Type B pancreatic cell (in vitro differentiated cells): ENCODE measurements at regions not wholly inside any gene's neighbourhood (a gene's known extent, or its start where the extent isn't known, plus 50 kb on each side); places are given as distances from the start of the nearest gene placed in this dataset.

Source experiments
- DNase-seq: peaks from one replicate; pipeline ENCODE4 v3.0.0; 2021; ENCODE audit warnings: mixed read lengths; ENCODE audit not compliant: unreplicated experiment; ENCODE audit errors: extremely low spot score
- H3K27ac Mint-ChIP-seq: 2 replicates; pipeline ENCODE4 v1.8.0; 2021; ENCODE audit warnings: mild to moderate bottlenecking, mixed read lengths
- H3K27me3 Mint-ChIP-seq: 2 replicates; pipeline ENCODE4 v1.8.0; 2021; ENCODE audit warnings: mixed read lengths
- H3K36me3 Mint-ChIP-seq: 2 replicates; pipeline ENCODE4 v1.8.0; 2021; ENCODE audit warnings: mixed read lengths
- H3K4me1 Mint-ChIP-seq: one replicate; pipeline ENCODE4 v1.8.0; 2021; ENCODE audit warnings: mixed read lengths; ENCODE audit not compliant: unreplicated experiment
- H3K4me3 Mint-ChIP-seq: 2 replicates; pipeline ENCODE4 v1.8.0; 2021; ENCODE audit warnings: mild to moderate bottlenecking, mixed read lengths
- H3K9me3 Mint-ChIP-seq: 2 replicates; pipeline ENCODE4 v1.8.0; 2021; ENCODE audit warnings: mixed read lengths
- TF ChIP-seq, protein P1 (sequence below): fragments of 200-600 bp; sonication (generic); conservative IDR thresholded peaks from 2 replicates; pipeline ENCODE4 v1.5.0; 2021; ENCODE audit warnings: antibody characterized with exemption, mild to moderate bottlenecking

DNA sequence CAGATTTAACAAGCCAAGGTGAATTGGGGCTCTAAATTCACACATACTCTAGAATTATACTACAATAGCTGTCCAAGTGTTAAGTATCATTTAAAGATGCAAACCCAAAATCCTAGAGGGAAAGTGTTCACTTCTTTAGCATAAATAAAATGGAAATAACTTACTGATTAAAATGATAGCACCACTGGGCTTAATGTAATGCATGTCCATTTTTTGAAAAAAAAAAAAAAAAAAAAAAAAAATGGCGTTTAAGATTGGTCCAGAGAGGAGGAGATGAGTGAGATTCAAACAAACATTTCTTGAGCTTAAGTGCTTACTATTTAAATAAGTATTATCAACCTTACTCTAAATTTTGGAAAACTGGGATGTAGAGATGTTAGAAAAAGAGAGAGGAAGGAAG, 251.5 kb upstream of the CWC22 start:
- Mint-ChIP-seq H3K4me3 (no peak overlapping the region), H3K4me1 (no peaks in the 10 kb centered on the region), H3K27ac (no peak overlapping the region), H3K27me3 (no peaks in the 10 kb centered on the region), H3K9me3 (no peaks in the 10 kb centered on the region), H3K36me3 (no peaks in the 10 kb centered on the region)
- no peak for DNase-seq
- TF ChIP-seq, protein P1, sequence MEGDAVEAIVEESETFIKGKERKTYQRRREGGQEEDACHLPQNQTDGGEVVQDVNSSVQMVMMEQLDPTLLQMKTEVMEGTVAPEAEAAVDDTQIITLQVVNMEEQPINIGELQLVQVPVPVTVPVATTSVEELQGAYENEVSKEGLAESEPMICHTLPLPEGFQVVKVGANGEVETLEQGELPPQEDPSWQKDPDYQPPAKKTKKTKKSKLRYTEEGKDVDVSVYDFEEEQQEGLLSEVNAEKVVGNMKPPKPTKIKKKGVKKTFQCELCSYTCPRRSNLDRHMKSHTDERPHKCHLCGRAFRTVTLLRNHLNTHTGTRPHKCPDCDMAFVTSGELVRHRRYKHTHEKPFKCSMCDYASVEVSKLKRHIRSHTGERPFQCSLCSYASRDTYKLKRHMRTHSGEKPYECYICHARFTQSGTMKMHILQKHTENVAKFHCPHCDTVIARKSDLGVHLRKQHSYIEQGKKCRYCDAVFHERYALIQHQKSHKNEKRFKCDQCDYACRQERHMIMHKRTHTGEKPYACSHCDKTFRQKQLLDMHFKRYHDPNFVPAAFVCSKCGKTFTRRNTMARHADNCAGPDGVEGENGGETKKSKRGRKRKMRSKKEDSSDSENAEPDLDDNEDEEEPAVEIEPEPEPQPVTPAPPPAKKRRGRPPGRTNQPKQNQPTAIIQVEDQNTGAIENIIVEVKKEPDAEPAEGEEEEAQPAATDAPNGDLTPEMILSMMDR, result no peak

DNA sequence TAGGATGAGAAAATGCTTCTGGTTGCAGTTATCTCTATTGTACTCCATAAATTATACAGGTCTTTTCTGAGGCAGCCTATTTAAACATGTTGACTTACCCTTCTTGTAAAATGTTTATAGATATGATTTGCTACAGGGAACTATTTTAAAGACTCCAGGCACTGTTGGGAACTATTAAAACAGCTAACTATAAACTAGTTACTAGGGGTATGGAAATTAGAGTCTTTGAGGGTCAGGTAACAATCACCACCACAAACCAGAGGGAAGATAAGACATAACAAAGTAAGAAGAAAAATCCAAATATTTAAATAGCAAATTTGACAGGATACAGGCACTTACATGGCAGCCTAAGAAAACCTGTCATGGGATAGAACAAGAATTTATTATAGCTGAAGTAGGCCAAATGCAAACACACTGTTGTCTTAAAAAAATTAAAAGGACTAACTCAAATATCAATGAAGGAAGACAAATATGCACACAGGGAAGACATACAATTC, 251.0 kb upstream of the CWC22 start:
- TF ChIP-seq, protein P1, result no peak
- Mint-ChIP-seq H3K4me3 (no peak overlapping the region), H3K4me1 (no peaks in the 10 kb centered on the region), H3K9me3 (no peaks in the 10 kb centered on the region), H3K27ac (no peak overlapping the region), H3K27me3 (no peaks in the 10 kb centered on the region), H3K36me3 (no peaks in the 10 kb centered on the region)
- no peak for DNase-seq

DNA sequence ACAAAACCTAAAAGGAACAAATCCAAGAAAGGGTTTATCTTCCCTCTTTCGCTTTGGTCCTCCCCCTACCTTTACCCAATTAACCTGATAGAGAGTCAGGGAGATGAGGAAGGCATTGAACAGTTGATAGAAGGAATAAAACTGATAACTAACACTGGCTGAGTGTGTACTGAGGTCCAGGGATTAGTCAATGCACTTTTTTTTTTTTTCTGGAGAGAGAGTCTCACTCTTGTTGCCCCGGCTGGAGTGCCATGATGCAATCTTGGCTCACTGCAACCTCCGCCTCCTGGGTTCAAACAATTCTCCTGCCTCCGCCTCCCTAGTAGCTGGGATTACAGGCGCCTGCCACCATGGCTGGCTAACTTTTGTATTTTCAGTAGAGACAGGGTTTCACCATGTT, 250.2 kb upstream of the CWC22 start:
- Mint-ChIP-seq H3K36me3 (no peaks in the 10 kb centered on the region), H3K27me3 (no peaks in the 10 kb centered on the region), H3K4me3 (no peak overlapping the region), H3K9me3 (no peaks in the 10 kb centered on the region), H3K4me1 (no peaks in the 10 kb centered on the region), H3K27ac (no peak overlapping the region)
- TF ChIP-seq, protein P1, result no peak
- no peak for DNase-seq

GRCh38 chr2:180255981-180256380, 248.9 kb upstream of the CWC22 start:
- Mint-ChIP-seq H3K27ac (no peak overlapping the region), H3K36me3 (no peaks in the 10 kb centered on the region), H3K4me1 (no peaks in the 10 kb centered on the region), H3K4me3 (no peak overlapping the region), H3K9me3 (no peaks in the 10 kb centered on the region), H3K27me3 (no peaks in the 10 kb centered on the region)
- DNase-seq, result no peak
- TF ChIP-seq, protein P1, result no peak

DNA sequence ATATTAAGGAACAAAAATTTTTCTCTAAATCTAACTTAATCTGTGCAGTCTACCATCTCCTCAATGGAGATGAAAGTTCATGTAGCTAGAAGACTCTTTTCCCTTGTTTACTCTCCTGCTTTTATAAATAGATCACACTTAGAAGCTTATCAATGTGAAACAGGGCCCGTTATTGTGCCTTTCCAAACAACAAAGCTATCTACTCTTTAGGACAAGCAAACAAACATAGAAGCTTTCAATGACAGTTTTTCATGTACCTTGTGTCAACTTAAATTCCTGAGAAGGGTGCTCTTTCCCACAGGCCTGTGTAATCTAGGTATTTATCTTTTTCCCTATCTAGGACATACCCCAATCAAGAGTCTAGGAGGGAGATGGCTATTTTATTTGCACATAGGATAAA, 247.8 kb upstream of the CWC22 start:
- H3K9me3 Mint-ChIP-seq, result no peaks in the 10 kb centered on the region
- H3K27ac Mint-ChIP-seq, result no peak overlapping the region
- no peaks in the 10 kb centered on the region for H3K36me3 Mint-ChIP-seq
- TF ChIP-seq, protein P1, result no peak
- no peak for DNase-seq
- H3K27me3 Mint-ChIP-seq, result no peaks in the 10 kb centered on the region
- no peaks in the 10 kb centered on the region for H3K4me1 Mint-ChIP-seq
- H3K4me3 Mint-ChIP-seq, result no peak overlapping the region

DNA sequence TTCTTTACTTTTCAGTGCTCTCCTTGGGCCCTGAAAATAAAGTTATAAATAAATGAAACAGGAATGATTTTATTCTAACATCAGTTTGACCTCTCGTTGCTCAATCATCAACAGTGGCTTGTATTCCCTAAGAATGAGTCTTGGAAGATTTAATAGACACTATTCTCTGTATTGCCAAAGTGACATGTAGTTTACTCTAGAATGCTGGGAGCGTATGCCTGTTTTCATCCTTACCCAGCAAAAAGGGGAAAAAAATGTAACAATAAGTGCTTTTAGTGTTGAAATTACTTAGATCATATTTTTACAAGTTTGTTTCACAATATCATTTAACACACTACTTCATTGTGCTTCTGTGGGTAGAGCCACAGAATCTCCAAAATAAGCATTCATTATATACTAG, 240.6 kb upstream of the CWC22 start:
- no peak for DNase-seq
- no peaks in the 10 kb centered on the region for H3K36me3 Mint-ChIP-seq

More for the DNA sequence above, 240.6 kb upstream of the CWC22 start:
- Mint-ChIP-seq H3K27me3 (no peaks in the 10 kb centered on the region), H3K27ac (no peak overlapping the region), H3K9me3 (no peaks in the 10 kb centered on the region), H3K4me3 (no peak overlapping the region), H3K4me1 (no peaks in the 10 kb centered on the region)
- TF ChIP-seq, protein P1, result no peak
